IMR-90 (cell line): ENCODE measurements at regions not wholly inside any gene's neighbourhood (a gene's known extent, or its start where the extent isn't known, plus 50 kb on each side); places are given as distances from the start of the nearest gene placed in this dataset.

ENCODE experiments used
- ATAC-seq: fragments of 200-7000 bp; cut with Tn5 transposase; 2 replicates; pipeline ENCODE4 v1.9.1; 2020; ENCODE audit warnings: low read depth, mild to moderate bottlenecking, moderate library complexity
- BruUV-seq: library from RNA; stranded (reverse); fragments of 400-500 nt; replicated peaks from 2 replicates; lab custom pipeline; 2021; lab: Mats Ljungman, UMichigan
- CTCF ChIA-PET: fragments of 300-600 bp; formaldehyde crosslinking; extraction: SDS; loops from one replicate; lab custom pipeline; 2021; ENCODE audit warnings: antibody characterized with exemption; lab: Yijun Ruan, JAX
- POLR2A ChIA-PET: fragments of 300-600 bp; sonication (Branson Sonifier 250); formaldehyde crosslinking; loops from one replicate; lab custom pipeline; 2022; ENCODE audit warnings: antibody characterized with exemption; ENCODE audit not compliant: unreplicated experiment; lab: Charles Lee
- DNase-seq: peaks from one replicate; pipeline ENCODE4 v3.0.0; 2013
- H2AFZ ChIP-seq: replicated peaks from 2 replicates; pipeline ENCODE3; 2013; ENCODE audit warnings: low read length, mild to moderate bottlenecking; ENCODE audit not compliant: poor library complexity
- H2AK5ac ChIP-seq: 2 replicates; pipeline ENCODE4 v1.6.1; 2013; ENCODE audit warnings: low read depth, low read length, inconsistent platforms
- H2AK9ac ChIP-seq: replicated peaks from 2 replicates; pipeline ENCODE3; 2013; ENCODE audit warnings: mild to moderate bottlenecking, low read depth, low read length, moderate library complexity; ENCODE audit not compliant: poor library complexity
- H2BK120ac ChIP-seq: 2 replicates; pipeline ENCODE4 v1.6.1; 2013; ENCODE audit warnings: low read depth, low read length, inconsistent platforms
- H2BK15ac ChIP-seq: 3 replicates; pipeline ENCODE4 v1.6.1; 2013; ENCODE audit warnings: low read depth, low read length, inconsistent platforms
- H2BK20ac ChIP-seq: 2 replicates; pipeline ENCODE4 v1.6.1; 2013; ENCODE audit warnings: low read depth, mild to moderate bottlenecking, inconsistent platforms, low read length, moderate library complexity
- H2BK5ac ChIP-seq: 2 replicates; pipeline ENCODE4 v1.6.1; 2013; ENCODE audit warnings: mild to moderate bottlenecking, low read depth, low read length, inconsistent platforms; ENCODE audit not compliant: poor library complexity, severe bottlenecking
- H3K14ac ChIP-seq: replicated peaks from 2 replicates; pipeline ENCODE4 v1.6.1; 2013; ENCODE audit warnings: low read depth, low read length, inconsistent platforms
- H3K18ac ChIP-seq: 2 replicates; pipeline ENCODE4 v1.6.1; 2013; ENCODE audit warnings: low read depth, low read length, control low read depth
- H3K23ac ChIP-seq: 2 replicates; pipeline ENCODE4 v1.6.1; 2013; ENCODE audit warnings: low read depth, low read length, inconsistent platforms
- H3K27ac ChIP-seq: 2 replicates; pipeline ENCODE4 v1.5.1; 2013; ENCODE audit warnings: mild to moderate bottlenecking, control low read depth, low read length; ENCODE audit not compliant: insufficient read depth
- H3K27me3 ChIP-seq: 2 replicates; pipeline ENCODE4 v1.6.1; 2013; ENCODE audit warnings: low read length; ENCODE audit not compliant: control insufficient read depth, insufficient read depth
- H3K36me3 ChIP-seq: 2 replicates; pipeline ENCODE4 v1.6.1; 2013; ENCODE audit warnings: low read length, mixed read lengths; ENCODE audit not compliant: control insufficient read depth, insufficient read depth
- H3K4ac ChIP-seq: 2 replicates; pipeline ENCODE4 v1.6.1; 2013; ENCODE audit warnings: low read depth, low read length, inconsistent platforms
- H3K4me1 ChIP-seq: 2 replicates; pipeline ENCODE4 v1.6.1; 2013; ENCODE audit warnings: low read length, mixed read lengths; ENCODE audit not compliant: control insufficient read depth, insufficient read depth
- H3K4me2 ChIP-seq: 2 replicates; pipeline ENCODE4 v1.6.1; 2013; ENCODE audit warnings: low read depth, mild to moderate bottlenecking, control low read depth, low read length, moderate library complexity
- H3K4me3 ChIP-seq: 2 replicates; pipeline ENCODE4 v1.5.1; 2013; ENCODE audit warnings: low read depth, mild to moderate bottlenecking, control low read depth, low read length, moderate library complexity; ENCODE audit not compliant: insufficient read depth
- H3K56ac ChIP-seq: 2 replicates; pipeline ENCODE4 v1.6.1; 2013; ENCODE audit warnings: low read length, inconsistent platforms; ENCODE audit not compliant: insufficient read depth; ENCODE audit errors: extremely low read depth
- H3K79me1 ChIP-seq, 2 experiments: 2 replicates each; pipeline ENCODE4 v1.6.1; 2013; ENCODE audit warnings: low read length in 2 of 2, inconsistent platforms in 1 of 2, low read depth in 1 of 2
- H3K9ac ChIP-seq: 2 replicates; pipeline ENCODE4 v1.6.1; 2013; ENCODE audit warnings: low read depth, low read length, control low read depth
- H3K9me1 ChIP-seq: 2 replicates; pipeline ENCODE4 v1.6.1; 2013; ENCODE audit warnings: low read length, inconsistent platforms; ENCODE audit not compliant: insufficient read depth
- H3K9me3 ChIP-seq: 2 replicates; pipeline ENCODE4 v1.6.1; 2013; ENCODE audit warnings: low read length; ENCODE audit not compliant: control insufficient read depth, insufficient read depth
- H4K20me1 ChIP-seq: 2 replicates; pipeline ENCODE4 v1.6.1; 2013; ENCODE audit warnings: low read length, inconsistent platforms; ENCODE audit not compliant: insufficient read depth
- H4K5ac ChIP-seq: 2 replicates; pipeline ENCODE4 v1.6.1; 2013; ENCODE audit warnings: mild to moderate bottlenecking, low read depth, low read length, control low read depth
- H4K8ac ChIP-seq, 2 experiments: 2 replicates each; pipeline ENCODE4 v1.6.1; 2013; ENCODE audit warnings: low read depth in 2 of 2, low read length in 2 of 2, control low read depth in 1 of 2, inconsistent platforms in 1 of 2
- H4K91ac ChIP-seq: 2 replicates; pipeline ENCODE4 v1.6.1; 2013; ENCODE audit warnings: low read depth, low read length, inconsistent platforms; ENCODE audit not compliant: insufficient read depth
- BHLHE40 ChIP-seq: fragments of 150-350 bp; IDR thresholded peaks from 2 replicates; pipeline ENCODE4 v1.6.1; 2016; ENCODE audit warnings: mild to moderate bottlenecking, low read depth, low read length
- CEBPB ChIP-seq: IDR thresholded peaks from 2 replicates; pipeline ENCODE4 v1.6.1; 2012; ENCODE audit warnings: low read depth, low read length, improper control_type of control experiment
- CHD1 ChIP-seq: IDR thresholded peaks from 2 replicates; pipeline ENCODE4 v1.6.1; 2012; ENCODE audit warnings: low read depth, low read length, improper control_type of control experiment
- FOS ChIP-seq: fragments of 150-350 bp; IDR thresholded peaks from 2 replicates; pipeline ENCODE4 v1.6.1; 2016; ENCODE audit warnings: low read depth, low read length
- MAFK ChIP-seq: IDR thresholded peaks from 2 replicates; pipeline ENCODE4 v1.6.1; 2012; ENCODE audit warnings: low read depth, low read length, improper control_type of control experiment
- MAZ ChIP-seq: IDR thresholded peaks from 2 replicates; pipeline ENCODE4 v1.6.1; 2012; ENCODE audit warnings: low read depth, mild to moderate bottlenecking, low read length, improper control_type of control experiment, moderate library complexity, borderline replicate concordance
- MXI1 ChIP-seq: IDR thresholded peaks from 2 replicates; pipeline ENCODE4 v1.6.1; 2012; ENCODE audit warnings: low read depth, mild to moderate bottlenecking, low read length, moderate library complexity, borderline replicate concordance
- NFE2L2 ChIP-seq: fragments of 150-350 bp; IDR thresholded peaks from 2 replicates; pipeline ENCODE4 v1.6.1; 2016; ENCODE audit warnings: low read depth, mild to moderate bottlenecking, low read length
- RAD21 ChIP-seq: IDR thresholded peaks from 2 replicates; pipeline ENCODE4 v1.6.1; 2012; ENCODE audit warnings: low read length, improper control_type of control experiment
- RCOR1 ChIP-seq: IDR thresholded peaks from 2 replicates; pipeline ENCODE4 v1.6.1; 2012; ENCODE audit warnings: mild to moderate bottlenecking, low read length, improper control_type of control experiment; ENCODE audit not compliant: insufficient replicate concordance
- RFX5 ChIP-seq: IDR thresholded peaks from 2 replicates; pipeline ENCODE4 v1.8.0; 2012; ENCODE audit warnings: low read depth, mild to moderate bottlenecking, low read length, moderate library complexity
- SMC3 ChIP-seq: fragments of 150-350 bp; IDR thresholded peaks from 2 replicates; pipeline ENCODE4 v1.6.1; 2016; ENCODE audit warnings: low read depth, mild to moderate bottlenecking, antibody characterized with exemption, low read length, moderate library complexity
- WGBS, 2 experiments: methylation state at CpG; one replicate each; pipeline versions ENCODE4 v1.1.5 to v1.1.7; 2013; ENCODE audit warnings: missing lambda C conversion rate in 2 of 2; ENCODE audit not compliant: insufficient read length in 1 of 2; ENCODE audit errors: extremely low coverage in 2 of 2; 5-methylcytosine and 5-hydroxymethylcytosine counted together
- dilution Hi-C: fragments of 300-500 bp; cut with HindIII; formaldehyde crosslinking; loops from one replicate; pipeline ENCODE4 v1.14.3; 2018; ENCODE audit warnings: low sequenced_read_pairs; ENCODE audit not compliant: unreplicated experiment
- in situ Hi-C: fragments of 300-500 bp; cut with MboI; formaldehyde crosslinking; loops from 3 replicates; pipeline ENCODE4 v1.14.3; 2019; ENCODE audit warnings: low sequenced_read_pairs, inconsistent platforms, mixed read lengths
- intact Hi-C: fragments of 100-400 bp; cut with micrococcal nuclease; formaldehyde crosslinking; loops from 2 replicates; pipeline ENCODE4 v1.10.0; 2022
- TF ChIP-seq, protein P1 (sequence below): fragments of 150-350 bp; IDR thresholded peaks from 2 replicates; pipeline ENCODE4 v1.6.1; 2017; ENCODE audit warnings: mild to moderate bottlenecking, antibody characterized with exemption, low read length, low read depth
- TF ChIP-seq, protein P2 (sequence below): conservative IDR thresholded peaks from 2 replicates; pipeline ENCODE4 v1.5.1; 2012; ENCODE audit warnings: mild to moderate bottlenecking, low read depth, low read length, improper control_type of control experiment

- in situ Hi-C loops = no loop called here
- Histone ChIP-seq H3K79me1 (no peaks in the 10 kb centered on the region), H4K91ac (no peak overlapping the region), H2BK120ac (no peak overlapping the region), H3K14ac (no peak overlapping the region), H3K9me3 (no peaks in the 10 kb centered on the region), H2AK9ac (no peak overlapping the region), H3K4me3 (no peak overlapping the region), H3K4me1 (no peaks in the 10 kb centered on the region), H2BK5ac (no peak overlapping the region), H2AK5ac (no peak overlapping the region), H4K20me1 (no peaks in the 10 kb centered on the region), H3K27ac (no peak overlapping the region), H4K5ac (no peak overlapping the region), H3K4ac (no peak overlapping the region), H3K23ac (no peak overlapping the region), H3K56ac (no peak overlapping the region), H3K27me3 (0 out of 2 replicates have a peak, but pooled peaks cover 2% of the 10 kb centered on the region), H2BK20ac (no peak overlapping the region), H2AFZ (peak overlapping the region; percentile 21), H3K9me1 (no peaks in the 10 kb centered on the region), H3K18ac (no peak overlapping the region), H3K4me2 (no peak overlapping the region), H3K36me3 (no peaks in the 10 kb centered on the region), H2BK15ac (no peak overlapping the region), H3K9ac (no peak overlapping the region), H4K8ac (no peak overlapping the region)
- DNase-seq = no peak
- intact Hi-C loops = no loop called here
- WGBS, 2 experiments = no CpG with 5 or more reads among the region's 1 CpG
- ChIA-PET CTCF (interaction anchor here (0.6 kb wide), 1 partner anchor 13 kb away, joined by 3 read pairs; no protein-coding TSS in a partner anchor), POLR2A (no interaction called here)
- no TSS peak for BruUV-seq
- dilution Hi-C loops = no loop called here
- ATAC-seq = no peak
- TF ChIP-seq RAD21 = no peak
- TF ChIP-seq MAFK = no peak
- no peak for TF ChIP-seq MXI1
- no peak for TF ChIP-seq MAZ
- no peak for TF ChIP-seq CHD1
- TF ChIP-seq BHLHE40 = no peak
- no peak for TF ChIP-seq FOS
- no peak for TF ChIP-seq NFE2L2
- TF ChIP-seq, protein P1, sequence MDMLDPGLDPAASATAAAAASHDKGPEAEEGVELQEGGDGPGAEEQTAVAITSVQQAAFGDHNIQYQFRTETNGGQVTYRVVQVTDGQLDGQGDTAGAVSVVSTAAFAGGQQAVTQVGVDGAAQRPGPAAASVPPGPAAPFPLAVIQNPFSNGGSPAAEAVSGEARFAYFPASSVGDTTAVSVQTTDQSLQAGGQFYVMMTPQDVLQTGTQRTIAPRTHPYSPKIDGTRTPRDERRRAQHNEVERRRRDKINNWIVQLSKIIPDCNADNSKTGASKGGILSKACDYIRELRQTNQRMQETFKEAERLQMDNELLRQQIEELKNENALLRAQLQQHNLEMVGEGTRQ = no peak
- TF ChIP-seq RFX5 = no peak
- TF ChIP-seq RCOR1 = no peak
- TF ChIP-seq, protein P2, sequence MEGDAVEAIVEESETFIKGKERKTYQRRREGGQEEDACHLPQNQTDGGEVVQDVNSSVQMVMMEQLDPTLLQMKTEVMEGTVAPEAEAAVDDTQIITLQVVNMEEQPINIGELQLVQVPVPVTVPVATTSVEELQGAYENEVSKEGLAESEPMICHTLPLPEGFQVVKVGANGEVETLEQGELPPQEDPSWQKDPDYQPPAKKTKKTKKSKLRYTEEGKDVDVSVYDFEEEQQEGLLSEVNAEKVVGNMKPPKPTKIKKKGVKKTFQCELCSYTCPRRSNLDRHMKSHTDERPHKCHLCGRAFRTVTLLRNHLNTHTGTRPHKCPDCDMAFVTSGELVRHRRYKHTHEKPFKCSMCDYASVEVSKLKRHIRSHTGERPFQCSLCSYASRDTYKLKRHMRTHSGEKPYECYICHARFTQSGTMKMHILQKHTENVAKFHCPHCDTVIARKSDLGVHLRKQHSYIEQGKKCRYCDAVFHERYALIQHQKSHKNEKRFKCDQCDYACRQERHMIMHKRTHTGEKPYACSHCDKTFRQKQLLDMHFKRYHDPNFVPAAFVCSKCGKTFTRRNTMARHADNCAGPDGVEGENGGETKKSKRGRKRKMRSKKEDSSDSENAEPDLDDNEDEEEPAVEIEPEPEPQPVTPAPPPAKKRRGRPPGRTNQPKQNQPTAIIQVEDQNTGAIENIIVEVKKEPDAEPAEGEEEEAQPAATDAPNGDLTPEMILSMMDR = no peak
- no peak for TF ChIP-seq SMC3
- TF ChIP-seq CEBPB = no peak
Measured at GRCh38 chr2:48138898-48139297, 175.6 kb upstream of the FOXN2 start.
